PC-9 (cell line): ENCODE measurements at regions not wholly inside any gene's neighbourhood (a gene's known extent, or its start where the extent isn't known, plus 50 kb on each side); places are given as distances from the start of the nearest gene placed in this dataset.

Experiments
- BruUV-seq: library from RNA; stranded (reverse); fragments of 400-500 nt; replicated peaks from 2 replicates; lab custom pipeline; 2021; lab: Mats Ljungman, UMichigan
- CTCF ChIA-PET: fragments of 300-600 bp; sonication (Branson Sonifier 250); formaldehyde crosslinking; loops from one replicate; lab custom pipeline; 2022; ENCODE audit warnings: antibody characterized with exemption; lab: Charles Lee
- POLR2A ChIA-PET: fragments of 300-600 bp; sonication (Branson Sonifier 250); formaldehyde crosslinking; loops from one replicate; lab custom pipeline; 2022; ENCODE audit warnings: antibody characterized with exemption; ENCODE audit not compliant: unreplicated experiment; lab: Charles Lee
- DNase-seq, 2 experiments: peaks; one replicate each; pipeline versions ENCODE4 v3.0.0 to v3.0.0-alpha.2; 2015 to 2022; ENCODE audit warnings: mixed read lengths in 1 of 2
- H2AFZ ChIP-seq: fragments of 200-600 bp; sonication (generic); 2 replicates; pipeline ENCODE4 v1.8.1; 2017; ENCODE audit warnings: antibody characterized with exemption
- H3F3A ChIP-seq: fragments of 200-600 bp; sonication (generic); 2 replicates; pipeline ENCODE4 v1.8.1; 2017; ENCODE audit warnings: antibody characterized with exemption, mild to moderate bottlenecking, low read depth; ENCODE audit not compliant: insufficient read depth
- H3K27ac ChIP-seq: fragments of 200-600 bp; sonication (generic); 2 replicates; pipeline ENCODE4 v1.6.1; 2016; ENCODE audit warnings: mixed run types
- H3K27me3 ChIP-seq: fragments of 200-600 bp; sonication (generic); 2 replicates; pipeline ENCODE4 v1.6.1; 2016; ENCODE audit warnings: low read depth, mixed run types; ENCODE audit not compliant: insufficient read depth
- H3K36me3 ChIP-seq: fragments of 200-600 bp; sonication (generic); 2 replicates; pipeline ENCODE4 v1.6.1; 2016; ENCODE audit warnings: low read depth, mixed run types
- H3K4me1 ChIP-seq: fragments of 200-600 bp; sonication (generic); replicated peaks from 2 replicates; pipeline ENCODE4 v1.6.1; 2016; ENCODE audit warnings: mixed run types; ENCODE audit not compliant: insufficient read depth
- H3K4me2 ChIP-seq: fragments of 200-600 bp; sonication (generic); 2 replicates; pipeline ENCODE4 v1.6.1; 2017; ENCODE audit warnings: mixed run types
- H3K4me3 ChIP-seq: fragments of 200-600 bp; sonication (generic); 2 replicates; pipeline ENCODE4 v1.6.1; 2016; ENCODE audit warnings: mixed run types
- H3K79me2 ChIP-seq: fragments of 200-600 bp; sonication (generic); 2 replicates; pipeline ENCODE4 v1.6.1; 2017; ENCODE audit warnings: low read depth, mixed run types
- H3K9me2 ChIP-seq: fragments of 200-600 bp; sonication (generic); 2 replicates; pipeline ENCODE4 v1.8.1; 2017; ENCODE audit warnings: mild to moderate bottlenecking; ENCODE audit not compliant: insufficient read depth
- H3K9me3 ChIP-seq: fragments of 200-600 bp; sonication (generic); 2 replicates; pipeline ENCODE4 v1.8.1; 2016; ENCODE audit warnings: low read depth; ENCODE audit not compliant: insufficient read depth
- H4K20me1 ChIP-seq: fragments of 200-600 bp; sonication (generic); 2 replicates; pipeline ENCODE4 v1.8.1; 2017; ENCODE audit not compliant: insufficient read depth
- EZH2 ChIP-seq: fragments of 200-600 bp; sonication (generic); IDR thresholded peaks from 2 replicates; pipeline ENCODE4 v1.8.0; 2017; ENCODE audit warnings: antibody characterized with exemption, low read depth
- intact Hi-C: fragments of 100-400 bp; cut with micrococcal nuclease; formaldehyde crosslinking; loops from one replicate; pipeline ENCODE4 v1.10.0; 2022; ENCODE audit not compliant: unreplicated experiment
- TF ChIP-seq, protein P1 (sequence below): fragments of 200-600 bp; sonication (generic); conservative IDR thresholded peaks from 2 replicates; pipeline ENCODE4 v1.6.1; 2017; ENCODE audit warnings: mixed run types, antibody characterized with exemption, mild to moderate bottlenecking, moderate library complexity

DNA sequence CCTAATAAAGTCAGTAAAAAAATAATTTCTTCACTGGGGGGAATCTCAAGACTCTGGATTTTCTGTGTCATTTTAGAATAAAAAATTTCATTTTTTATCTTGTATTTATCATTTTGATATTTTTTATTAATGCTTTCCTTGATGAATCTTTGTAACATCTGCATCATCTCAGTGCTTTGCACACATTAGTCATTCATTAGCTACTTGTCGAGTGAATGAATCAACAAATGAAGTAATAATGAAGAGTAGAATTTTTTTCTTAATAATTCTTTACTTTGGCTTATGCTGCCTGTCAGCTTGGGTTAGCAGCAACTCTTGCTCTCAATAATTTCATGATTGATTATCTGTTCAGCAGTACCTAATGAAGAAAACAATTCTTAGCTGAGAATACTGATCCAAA, 530.8 kb downstream of the GRXCR1 start:
- TF ChIP-seq EZH2 = no peak
- TF ChIP-seq, protein P1, sequence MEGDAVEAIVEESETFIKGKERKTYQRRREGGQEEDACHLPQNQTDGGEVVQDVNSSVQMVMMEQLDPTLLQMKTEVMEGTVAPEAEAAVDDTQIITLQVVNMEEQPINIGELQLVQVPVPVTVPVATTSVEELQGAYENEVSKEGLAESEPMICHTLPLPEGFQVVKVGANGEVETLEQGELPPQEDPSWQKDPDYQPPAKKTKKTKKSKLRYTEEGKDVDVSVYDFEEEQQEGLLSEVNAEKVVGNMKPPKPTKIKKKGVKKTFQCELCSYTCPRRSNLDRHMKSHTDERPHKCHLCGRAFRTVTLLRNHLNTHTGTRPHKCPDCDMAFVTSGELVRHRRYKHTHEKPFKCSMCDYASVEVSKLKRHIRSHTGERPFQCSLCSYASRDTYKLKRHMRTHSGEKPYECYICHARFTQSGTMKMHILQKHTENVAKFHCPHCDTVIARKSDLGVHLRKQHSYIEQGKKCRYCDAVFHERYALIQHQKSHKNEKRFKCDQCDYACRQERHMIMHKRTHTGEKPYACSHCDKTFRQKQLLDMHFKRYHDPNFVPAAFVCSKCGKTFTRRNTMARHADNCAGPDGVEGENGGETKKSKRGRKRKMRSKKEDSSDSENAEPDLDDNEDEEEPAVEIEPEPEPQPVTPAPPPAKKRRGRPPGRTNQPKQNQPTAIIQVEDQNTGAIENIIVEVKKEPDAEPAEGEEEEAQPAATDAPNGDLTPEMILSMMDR = no peak
- Histone ChIP-seq H3K36me3 (no peaks in the 10 kb centered on the region), H3K27ac (no peak overlapping the region), H3F3A (no peaks in the 10 kb centered on the region), H3K4me3 (no peak overlapping the region), H2AFZ (no peak overlapping the region), H3K27me3 (no peaks in the 10 kb centered on the region), H4K20me1 (no peaks in the 10 kb centered on the region; the same call in 1 of the 2 replicates), H3K4me1 (no peaks in the 10 kb centered on the region), H3K4me2 (no peak overlapping the region), H3K9me3 (no peaks in the 10 kb centered on the region), H3K79me2 (no peaks in the 10 kb centered on the region), H3K9me2 (no peaks in the 10 kb centered on the region; the same call in 1 of the 2 replicates)
- BruUV-seq = no TSS peak
- no peak for DNase-seq
- ChIA-PET POLR2A (no interaction called here), CTCF (no interaction called here)
- intact Hi-C loops = no loop called here

DNA sequence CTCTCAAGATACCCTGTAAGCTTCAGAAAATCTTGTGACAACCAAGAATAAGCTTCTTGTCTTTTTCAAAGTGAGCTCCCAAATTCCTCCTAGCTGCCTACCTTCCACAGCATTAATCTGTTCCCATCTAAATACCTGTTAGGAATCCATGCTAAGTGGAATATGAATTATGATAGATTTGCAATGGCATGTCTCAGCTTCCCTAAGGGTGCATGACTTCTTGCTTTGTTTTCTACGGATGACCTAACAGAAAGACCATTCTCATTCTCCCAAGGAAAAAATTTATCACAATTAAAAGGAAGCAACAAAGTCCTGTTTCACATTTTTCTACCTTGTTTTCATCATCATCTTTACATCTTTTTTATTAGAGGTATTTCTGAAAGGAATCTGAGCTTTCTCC, 532.7 kb downstream of the GRXCR1 start:
- no peak overlapping the region for H3K4me3 ChIP-seq
- no peaks in the 10 kb centered on the region for H3K27me3 ChIP-seq
- intact Hi-C loops = no loop called here
- H4K20me1 ChIP-seq = no peaks in the 10 kb centered on the region
- no peaks in the 10 kb centered on the region for H3K36me3 ChIP-seq
- no peaks in the 10 kb centered on the region for H3K9me3 ChIP-seq
- TF ChIP-seq, protein P1 = no peak
- TF ChIP-seq EZH2 = no peak
- no peak overlapping the region for H2AFZ ChIP-seq
- no peaks in the 10 kb centered on the region for H3K9me2 ChIP-seq
- DNase-seq = no peak
- no peak overlapping the region for H3K4me2 ChIP-seq
- H3K79me2 ChIP-seq = no peaks in the 10 kb centered on the region
- no peaks in the 10 kb centered on the region for H3K4me1 ChIP-seq
- POLR2A ChIA-PET = no interaction called here
- no TSS peak for BruUV-seq
- H3F3A ChIP-seq = no peaks in the 10 kb centered on the region
- H3K27ac ChIP-seq = no peak overlapping the region
- CTCF ChIA-PET = no interaction called here

DNA sequence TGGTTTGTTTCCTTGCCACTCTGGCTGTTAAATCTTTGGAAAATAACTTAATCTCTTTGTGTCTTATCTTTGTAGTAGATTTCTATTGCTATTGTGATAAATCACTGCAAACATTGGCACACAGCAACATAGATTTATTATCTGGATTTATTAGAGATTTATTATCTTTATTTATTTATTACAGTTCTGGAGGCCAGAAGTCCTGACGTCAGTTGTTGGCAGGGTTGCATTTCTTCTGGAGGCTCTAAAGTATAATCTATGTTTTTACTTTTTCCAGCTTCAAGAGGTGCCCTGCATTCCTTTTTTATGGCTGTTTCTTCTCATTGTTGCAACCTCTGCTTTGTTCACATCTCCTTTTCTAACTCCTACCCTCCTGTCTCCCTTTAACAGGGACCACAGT, 542.8 kb downstream of the GRXCR1 start:
- H3K27me3 ChIP-seq = no peaks in the 10 kb centered on the region
- H3K4me2 ChIP-seq = no peak overlapping the region
- ChIA-PET CTCF (no interaction called here), POLR2A (no interaction called here)
- no peaks in the 10 kb centered on the region for H3K9me2 ChIP-seq
- H3K36me3 ChIP-seq = no peaks in the 10 kb centered on the region
- H3K4me1 ChIP-seq = no peaks in the 10 kb centered on the region
- no peaks in the 10 kb centered on the region for H3F3A ChIP-seq
- TF ChIP-seq, protein P1 = no peak
- TF ChIP-seq EZH2 = no peak
- no peaks in the 10 kb centered on the region for H3K79me2 ChIP-seq
- H3K4me3 ChIP-seq = no peak overlapping the region
- H3K27ac ChIP-seq = no peak overlapping the region
- no peaks in the 10 kb centered on the region for H3K9me3 ChIP-seq
- intact Hi-C loops = no loop called here
- H2AFZ ChIP-seq = no peak overlapping the region
- no peak for DNase-seq
- no TSS peak for BruUV-seq
- H4K20me1 ChIP-seq = no peaks in the 10 kb centered on the region
